ENCODE measurements at regions not wholly inside any gene's neighbourhood (a gene's known extent, or its start where the extent isn't known, plus 50 kb on each side); places are given as distances from the start of the nearest gene placed in this dataset.
"Not testable (repeated sequence)": the region's sequence is repeated elsewhere in the genome, so short reads cannot be mapped to it uniquely, and the experiment has no call there.

DNA sequence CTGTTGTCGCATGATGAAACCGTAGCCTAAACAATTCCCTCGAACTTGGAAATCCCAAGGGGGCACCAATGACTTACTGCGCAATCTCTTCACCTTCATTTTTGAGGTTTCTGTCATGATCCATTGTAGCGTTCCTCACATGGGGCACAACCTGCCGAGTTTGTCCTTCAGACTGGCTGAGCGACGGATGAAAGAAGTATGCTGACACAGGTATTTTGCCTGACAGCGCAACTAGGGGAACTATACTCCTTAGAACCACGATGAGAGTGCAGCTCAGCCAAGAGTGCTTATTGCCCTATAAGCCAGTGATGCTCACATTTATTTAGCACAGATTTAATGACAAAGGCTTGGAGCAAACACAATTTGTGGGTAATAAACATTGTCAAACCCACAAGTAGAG lies 106.3 kb upstream of the ZNF267 start:
- DNase-seq (ENCODE audit: low read depth, low spot score), result no peak
- ChIA-PET POLR2A (no interaction called here), CTCF (no interaction called here)

GRCh38 chr16:31780342-31780741 lies 93.3 kb upstream of the ZNF267 start:
- POLR2A ChIA-PET, result no interaction called here
- TF ChIP-seq CTCF (IDR thresholded peaks at IDR 0.05; ENCODE audit: low read depth, low read length), result no peak
- H3K9me3 ChIP-seq (ENCODE audit: control insufficient read depth, insufficient read depth, low read length), result peaks cover 14% of the 10 kb centered on the region
- DNase-seq (ENCODE audit: low read depth, low spot score), result no peak
- no peak overlapping the region for H3K27ac ChIP-seq (ENCODE audit: low read depth, low read length)
- CTCF ChIA-PET, result no interaction called here
- H3K4me3 ChIP-seq (ENCODE audit: low read depth, low read length), result no peak overlapping the region
- H3K27me3 ChIP-seq (ENCODE audit: control insufficient read depth, insufficient read depth, low read length), result no peaks in the 10 kb centered on the region

More for the DNA sequence above, 106.3 kb upstream of the ZNF267 start:
- H3K27me3 ChIP-seq (ENCODE audit: control insufficient read depth, insufficient read depth, low read length), result no peaks in the 10 kb centered on the region
- H3K9me3 ChIP-seq (ENCODE audit: control insufficient read depth, insufficient read depth, low read length), result peaks cover 55% of the 10 kb centered on the region
- no peak for TF ChIP-seq CTCF (IDR thresholded peaks at IDR 0.05; ENCODE audit: low read depth, low read length)
- no peak overlapping the region for H3K27ac ChIP-seq (ENCODE audit: low read depth, low read length)
- H3K4me3 ChIP-seq (ENCODE audit: low read depth, low read length), result no peak overlapping the region

DNA sequence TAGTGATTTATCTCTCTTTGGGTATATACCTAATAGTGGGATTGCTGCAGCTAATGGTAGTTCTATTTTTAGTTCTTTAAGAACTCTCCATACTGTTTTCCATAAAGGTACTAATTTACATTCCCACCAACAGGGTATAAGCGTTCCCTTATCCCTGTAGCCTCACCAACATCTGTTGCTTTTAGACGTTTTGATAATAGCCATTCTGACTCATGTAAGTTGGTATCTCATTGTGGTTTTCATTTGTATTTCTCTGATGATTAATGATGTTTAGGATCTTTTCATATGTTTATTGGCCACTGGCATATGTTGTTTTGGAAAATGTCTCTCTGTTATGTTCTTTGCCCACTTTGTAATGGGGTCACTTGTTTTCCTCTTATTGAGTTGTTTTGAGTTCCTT lies 88.5 kb upstream of the ZNF267 start:
- ChIA-PET POLR2A (no interaction called here), CTCF (no interaction called here)
- DNase-seq (ENCODE audit: low read depth, low spot score), result no peak
- Histone ChIP-seq H3K4me3 (ENCODE audit: low read depth, low read length) (no peak overlapping the region), H3K27ac (ENCODE audit: low read depth, low read length) (no peak overlapping the region), H3K27me3 (ENCODE audit: control insufficient read depth, insufficient read depth, low read length) (no peaks in the 10 kb centered on the region), H3K9me3 (ENCODE audit: control insufficient read depth, insufficient read depth, low read length) (peaks cover 10% of the 10 kb centered on the region)
- no peak for TF ChIP-seq CTCF (IDR thresholded peaks at IDR 0.05; ENCODE audit: low read depth, low read length)

DNA sequence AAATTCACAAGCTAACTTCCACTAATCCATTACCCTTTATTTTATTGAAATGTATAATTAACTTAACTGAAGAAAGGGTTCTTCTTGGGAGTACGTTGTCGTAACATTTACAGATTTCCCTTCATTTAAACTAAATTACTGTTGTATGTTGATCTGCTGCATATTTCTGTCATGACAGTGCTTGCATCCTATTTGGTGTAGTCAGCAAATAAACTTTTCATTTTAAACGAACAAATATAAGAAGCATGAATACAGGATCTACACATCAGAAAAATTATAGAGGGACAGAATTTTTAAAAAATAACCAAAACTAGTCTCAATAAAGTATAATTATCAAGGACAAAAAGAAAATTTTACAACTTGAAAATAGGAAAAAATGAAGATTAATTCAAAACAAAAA lies 66.5 kb upstream of the ZNF267 start:
- no peak for TF ChIP-seq CTCF (IDR thresholded peaks at IDR 0.05; ENCODE audit: low read depth, low read length)
- ChIA-PET CTCF (no interaction called here), POLR2A (no interaction called here)
- no peak overlapping the region for H3K27ac ChIP-seq (ENCODE audit: low read depth, low read length)
- no peak for DNase-seq (ENCODE audit: low read depth, low spot score)
- H3K4me3 ChIP-seq (ENCODE audit: low read depth, low read length), result no peak overlapping the region
- H3K27me3 ChIP-seq (ENCODE audit: control insufficient read depth, insufficient read depth, low read length), result no peaks in the 10 kb centered on the region
- H3K9me3 ChIP-seq (ENCODE audit: control insufficient read depth, insufficient read depth, low read length), result no peaks in the 10 kb centered on the region; the same call in 1 of the 2 replicates

DNA sequence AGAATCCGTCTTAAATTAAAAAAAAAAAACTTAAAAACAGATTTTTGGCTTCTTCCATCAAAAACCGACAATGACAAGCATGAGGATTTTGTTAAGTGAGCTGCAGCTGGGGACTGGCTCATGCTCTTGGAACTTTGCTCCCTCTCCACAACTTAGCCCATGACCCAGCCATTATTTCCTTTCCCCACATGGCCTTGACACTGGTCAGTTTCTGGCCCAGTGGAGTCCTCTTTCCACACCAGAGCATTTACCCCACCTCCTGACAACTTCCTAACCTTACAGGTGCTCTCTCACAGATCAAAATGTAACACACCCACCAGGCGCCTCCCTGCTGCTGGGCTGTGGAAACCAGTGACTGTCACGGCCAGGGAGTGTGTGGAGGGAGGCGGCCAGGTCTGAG lies 62.7 kb upstream of the ZNF267 start:
- no peaks in the 10 kb centered on the region; the same call in 1 of the 2 replicates for H3K9me3 ChIP-seq (ENCODE audit: control insufficient read depth, insufficient read depth, low read length)
- CTCF ChIA-PET, result no interaction called here
- DNase-seq (ENCODE audit: low read depth, low spot score), result no peak

GRCh38 chr16:31816141-31816540 lies 57.5 kb upstream of the ZNF267 start:
- H3K4me3 ChIP-seq (ENCODE audit: low read depth, low read length); DNase-seq (ENCODE audit: low read depth, low spot score); H3K27me3 ChIP-seq (ENCODE audit: control insufficient read depth, insufficient read depth, low read length); CTCF ChIA-PET; H3K27ac ChIP-seq (ENCODE audit: low read depth, low read length); POLR2A ChIA-PET: not testable (repeated sequence)
- H3K9me3 ChIP-seq (ENCODE audit: control insufficient read depth, insufficient read depth, low read length), result peaks cover 17% of the 10 kb centered on the region; the same call in 1 of the 2 replicates

More for the DNA sequence above, 62.7 kb upstream of the ZNF267 start:
- Histone ChIP-seq H3K4me3 (ENCODE audit: low read depth, low read length) (no peak overlapping the region), H3K27me3 (ENCODE audit: control insufficient read depth, insufficient read depth, low read length) (no peaks in the 10 kb centered on the region), H3K27ac (ENCODE audit: low read depth, low read length) (no peak overlapping the region)
- POLR2A ChIA-PET, result no interaction called here
- TF ChIP-seq CTCF (IDR thresholded peaks at IDR 0.05; ENCODE audit: low read depth, low read length), result no peak

Measured in AG04450 (cell line).